ENCODE measurements at regions not wholly inside any gene's neighbourhood (a gene's known extent, or its start where the extent isn't known, plus 50 kb on each side); places are given as distances from the start of the nearest gene placed in this dataset.

DNA sequence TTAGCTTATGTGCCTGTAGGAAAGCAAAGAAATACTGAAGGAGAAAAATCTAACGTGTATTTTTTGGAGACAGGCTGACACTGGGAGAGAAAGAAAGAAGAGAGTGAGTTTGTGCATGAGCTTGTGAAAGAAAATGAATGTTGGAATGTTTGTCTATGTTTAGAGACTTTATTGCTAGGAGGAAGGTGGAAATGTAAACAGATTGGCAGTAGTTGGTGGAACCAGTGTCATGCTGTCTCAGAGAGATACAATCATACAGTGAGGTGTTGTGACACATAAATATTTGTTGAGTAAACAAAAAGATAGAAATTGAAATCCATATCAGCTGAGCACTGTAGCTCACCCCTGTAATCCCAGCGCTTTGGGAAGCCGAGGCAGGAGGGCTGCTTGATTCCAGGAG, 222.2 kb upstream of the MEIS1 start:
- TF ChIP-seq CTCF (IDR thresholded peaks at IDR 0.05; ENCODE audit: borderline replicate concordance, insufficient read depth, low read depth, low read length): no peak
- no peak overlapping the region for H3K4me3 ChIP-seq (ENCODE audit: low read depth, low read length)

GRCh38 chr2:66202586-66202985, 232.3 kb upstream of the MEIS1 start:
- TF ChIP-seq CTCF (IDR thresholded peaks at IDR 0.05; ENCODE audit: borderline replicate concordance, insufficient read depth, low read depth, low read length): no peak
- H3K4me3 ChIP-seq (ENCODE audit: low read depth, low read length): no peak overlapping the region

GRCh38 chr2:66201242-66201641, 233.7 kb upstream of the MEIS1 start:
- no peak for TF ChIP-seq CTCF (IDR thresholded peaks at IDR 0.05; ENCODE audit: borderline replicate concordance, insufficient read depth, low read depth, low read length)
- no peak overlapping the region for H3K4me3 ChIP-seq (ENCODE audit: low read depth, low read length)

- TF ChIP-seq CTCF (IDR thresholded peaks at IDR 0.05; ENCODE audit: borderline replicate concordance, insufficient read depth, low read depth, low read length): no peak
- no peak overlapping the region for H3K4me3 ChIP-seq (ENCODE audit: low read depth, low read length)
These were observed 236.1 kb upstream of the MEIS1 start for GRCh38 chr2:66198873-66199272.

DNA sequence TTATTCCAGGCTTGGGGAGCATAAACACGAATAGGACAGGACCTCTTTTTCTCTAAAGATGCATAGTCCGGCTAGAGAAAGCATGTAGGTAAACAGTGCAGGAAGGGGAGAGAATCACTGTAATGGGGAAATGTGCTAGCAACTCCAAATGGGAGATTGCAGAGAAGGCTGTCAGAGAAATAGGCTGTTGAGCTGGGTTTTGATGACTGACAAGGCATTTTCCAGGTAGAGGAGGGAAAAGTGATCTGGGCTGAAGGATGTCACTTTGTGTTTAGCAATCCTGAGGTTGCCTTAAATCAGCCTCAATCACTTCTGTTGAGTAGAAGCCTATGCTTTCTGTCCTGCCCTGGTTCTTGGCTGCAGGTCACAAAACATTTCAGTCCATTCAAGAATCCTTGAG, 242.0 kb upstream of the MEIS1 start:
- H3K4me3 ChIP-seq (ENCODE audit: low read depth, low read length): no peak overlapping the region
- no peak for TF ChIP-seq CTCF (IDR thresholded peaks at IDR 0.05; ENCODE audit: borderline replicate concordance, insufficient read depth, low read depth, low read length)

- no peak overlapping the region for H3K4me3 ChIP-seq (ENCODE audit: low read depth, low read length)
- TF ChIP-seq CTCF (IDR thresholded peaks at IDR 0.05; ENCODE audit: borderline replicate concordance, insufficient read depth, low read depth, low read length): no peak
These were observed 243.6 kb upstream of the MEIS1 start for GRCh38 chr2:66191311-66191710.

GRCh38 chr2:66189553-66189952, 245.4 kb upstream of the MEIS1 start:
- H3K4me3 ChIP-seq (ENCODE audit: low read depth, low read length): no peak overlapping the region
- TF ChIP-seq CTCF (IDR thresholded peaks at IDR 0.05; ENCODE audit: borderline replicate concordance, insufficient read depth, low read depth, low read length): no peak
